IMR-90 (cell line): ENCODE measurements at regions not wholly inside any gene's neighbourhood (a gene's known extent, or its start where the extent isn't known, plus 50 kb on each side); places are given as distances from the start of the nearest gene placed in this dataset.

Experiments used
- ATAC-seq: fragments of 200-7000 bp; cut with Tn5 transposase; 2 replicates; pipeline ENCODE4 v1.9.1; 2020; ENCODE audit warnings: low read depth, mild to moderate bottlenecking, moderate library complexity
- BruUV-seq: library from RNA; stranded (reverse); fragments of 400-500 nt; replicated peaks from 2 replicates; lab custom pipeline; 2021; lab: Mats Ljungman, UMichigan
- CTCF ChIA-PET: fragments of 300-600 bp; formaldehyde crosslinking; extraction: SDS; loops from one replicate; lab custom pipeline; 2021; ENCODE audit warnings: antibody characterized with exemption; lab: Yijun Ruan, JAX
- POLR2A ChIA-PET: fragments of 300-600 bp; sonication (Branson Sonifier 250); formaldehyde crosslinking; loops from one replicate; lab custom pipeline; 2022; ENCODE audit warnings: antibody characterized with exemption; ENCODE audit not compliant: unreplicated experiment; lab: Charles Lee
- DNase-seq: peaks from one replicate; pipeline ENCODE4 v3.0.0; 2013
- H2AFZ ChIP-seq: replicated peaks from 2 replicates; pipeline ENCODE3; 2013; ENCODE audit warnings: low read length, mild to moderate bottlenecking; ENCODE audit not compliant: poor library complexity
- H2AK5ac ChIP-seq: 2 replicates; pipeline ENCODE4 v1.6.1; 2013; ENCODE audit warnings: low read depth, low read length, inconsistent platforms
- H2AK9ac ChIP-seq: replicated peaks from 2 replicates; pipeline ENCODE3; 2013; ENCODE audit warnings: mild to moderate bottlenecking, low read depth, low read length, moderate library complexity; ENCODE audit not compliant: poor library complexity
- H2BK120ac ChIP-seq: 2 replicates; pipeline ENCODE4 v1.6.1; 2013; ENCODE audit warnings: low read depth, low read length, inconsistent platforms
- H2BK15ac ChIP-seq: 3 replicates; pipeline ENCODE4 v1.6.1; 2013; ENCODE audit warnings: low read depth, low read length, inconsistent platforms
- H2BK20ac ChIP-seq: 2 replicates; pipeline ENCODE4 v1.6.1; 2013; ENCODE audit warnings: low read depth, mild to moderate bottlenecking, inconsistent platforms, low read length, moderate library complexity
- H2BK5ac ChIP-seq: 2 replicates; pipeline ENCODE4 v1.6.1; 2013; ENCODE audit warnings: mild to moderate bottlenecking, low read depth, low read length, inconsistent platforms; ENCODE audit not compliant: poor library complexity, severe bottlenecking
- H3K14ac ChIP-seq: replicated peaks from 2 replicates; pipeline ENCODE4 v1.6.1; 2013; ENCODE audit warnings: low read depth, low read length, inconsistent platforms
- H3K18ac ChIP-seq: 2 replicates; pipeline ENCODE4 v1.6.1; 2013; ENCODE audit warnings: low read depth, low read length, control low read depth
- H3K23ac ChIP-seq: 2 replicates; pipeline ENCODE4 v1.6.1; 2013; ENCODE audit warnings: low read depth, low read length, inconsistent platforms
- H3K27ac ChIP-seq: 2 replicates; pipeline ENCODE4 v1.5.1; 2013; ENCODE audit warnings: mild to moderate bottlenecking, control low read depth, low read length; ENCODE audit not compliant: insufficient read depth
- H3K27me3 ChIP-seq: 2 replicates; pipeline ENCODE4 v1.6.1; 2013; ENCODE audit warnings: low read length; ENCODE audit not compliant: control insufficient read depth, insufficient read depth
- H3K36me3 ChIP-seq: 2 replicates; pipeline ENCODE4 v1.6.1; 2013; ENCODE audit warnings: low read length, mixed read lengths; ENCODE audit not compliant: control insufficient read depth, insufficient read depth
- H3K4ac ChIP-seq: 2 replicates; pipeline ENCODE4 v1.6.1; 2013; ENCODE audit warnings: low read depth, low read length, inconsistent platforms
- H3K4me1 ChIP-seq: 2 replicates; pipeline ENCODE4 v1.6.1; 2013; ENCODE audit warnings: low read length, mixed read lengths; ENCODE audit not compliant: control insufficient read depth, insufficient read depth
- H3K4me2 ChIP-seq: 2 replicates; pipeline ENCODE4 v1.6.1; 2013; ENCODE audit warnings: low read depth, mild to moderate bottlenecking, control low read depth, low read length, moderate library complexity
- H3K4me3 ChIP-seq: 2 replicates; pipeline ENCODE4 v1.5.1; 2013; ENCODE audit warnings: low read depth, mild to moderate bottlenecking, control low read depth, low read length, moderate library complexity; ENCODE audit not compliant: insufficient read depth
- H3K56ac ChIP-seq: 2 replicates; pipeline ENCODE4 v1.6.1; 2013; ENCODE audit warnings: low read length, inconsistent platforms; ENCODE audit not compliant: insufficient read depth; ENCODE audit errors: extremely low read depth
- H3K79me1 ChIP-seq, 2 experiments: 2 replicates each; pipeline ENCODE4 v1.6.1; 2013; ENCODE audit warnings: low read length in 2 of 2, inconsistent platforms in 1 of 2, low read depth in 1 of 2
- H3K9ac ChIP-seq: 2 replicates; pipeline ENCODE4 v1.6.1; 2013; ENCODE audit warnings: low read depth, low read length, control low read depth
- H3K9me1 ChIP-seq: 2 replicates; pipeline ENCODE4 v1.6.1; 2013; ENCODE audit warnings: low read length, inconsistent platforms; ENCODE audit not compliant: insufficient read depth
- H3K9me3 ChIP-seq: 2 replicates; pipeline ENCODE4 v1.6.1; 2013; ENCODE audit warnings: low read length; ENCODE audit not compliant: control insufficient read depth, insufficient read depth
- H4K20me1 ChIP-seq: 2 replicates; pipeline ENCODE4 v1.6.1; 2013; ENCODE audit warnings: low read length, inconsistent platforms; ENCODE audit not compliant: insufficient read depth
- H4K5ac ChIP-seq: 2 replicates; pipeline ENCODE4 v1.6.1; 2013; ENCODE audit warnings: mild to moderate bottlenecking, low read depth, low read length, control low read depth
- H4K8ac ChIP-seq, 2 experiments: 2 replicates each; pipeline ENCODE4 v1.6.1; 2013; ENCODE audit warnings: low read depth in 2 of 2, low read length in 2 of 2, control low read depth in 1 of 2, inconsistent platforms in 1 of 2
- H4K91ac ChIP-seq: 2 replicates; pipeline ENCODE4 v1.6.1; 2013; ENCODE audit warnings: low read depth, low read length, inconsistent platforms; ENCODE audit not compliant: insufficient read depth
- BHLHE40 ChIP-seq: fragments of 150-350 bp; IDR thresholded peaks from 2 replicates; pipeline ENCODE4 v1.6.1; 2016; ENCODE audit warnings: mild to moderate bottlenecking, low read depth, low read length
- CEBPB ChIP-seq: IDR thresholded peaks from 2 replicates; pipeline ENCODE4 v1.6.1; 2012; ENCODE audit warnings: low read depth, low read length, improper control_type of control experiment
- CHD1 ChIP-seq: IDR thresholded peaks from 2 replicates; pipeline ENCODE4 v1.6.1; 2012; ENCODE audit warnings: low read depth, low read length, improper control_type of control experiment
- CTCF ChIP-seq: conservative IDR thresholded peaks from 2 replicates; pipeline ENCODE4 v1.5.1; 2012; ENCODE audit warnings: mild to moderate bottlenecking, low read depth, low read length, improper control_type of control experiment
- FOS ChIP-seq: fragments of 150-350 bp; IDR thresholded peaks from 2 replicates; pipeline ENCODE4 v1.6.1; 2016; ENCODE audit warnings: low read depth, low read length
- MAFK ChIP-seq: IDR thresholded peaks from 2 replicates; pipeline ENCODE4 v1.6.1; 2012; ENCODE audit warnings: low read depth, low read length, improper control_type of control experiment
- MAZ ChIP-seq: IDR thresholded peaks from 2 replicates; pipeline ENCODE4 v1.6.1; 2012; ENCODE audit warnings: low read depth, mild to moderate bottlenecking, low read length, improper control_type of control experiment, moderate library complexity, borderline replicate concordance
- MXI1 ChIP-seq: IDR thresholded peaks from 2 replicates; pipeline ENCODE4 v1.6.1; 2012; ENCODE audit warnings: low read depth, mild to moderate bottlenecking, low read length, moderate library complexity, borderline replicate concordance
- NFE2L2 ChIP-seq: fragments of 150-350 bp; IDR thresholded peaks from 2 replicates; pipeline ENCODE4 v1.6.1; 2016; ENCODE audit warnings: low read depth, mild to moderate bottlenecking, low read length
- POLR2A ChIP-seq: IDR thresholded peaks from 2 replicates; pipeline ENCODE4 v1.6.1; 2012; ENCODE audit warnings: mild to moderate bottlenecking, low read depth, low read length
- RAD21 ChIP-seq: IDR thresholded peaks from 2 replicates; pipeline ENCODE4 v1.6.1; 2012; ENCODE audit warnings: low read length, improper control_type of control experiment
- RCOR1 ChIP-seq: IDR thresholded peaks from 2 replicates; pipeline ENCODE4 v1.6.1; 2012; ENCODE audit warnings: mild to moderate bottlenecking, low read length, improper control_type of control experiment; ENCODE audit not compliant: insufficient replicate concordance
- RFX5 ChIP-seq: IDR thresholded peaks from 2 replicates; pipeline ENCODE4 v1.8.0; 2012; ENCODE audit warnings: low read depth, mild to moderate bottlenecking, low read length, moderate library complexity
- SMC3 ChIP-seq: fragments of 150-350 bp; IDR thresholded peaks from 2 replicates; pipeline ENCODE4 v1.6.1; 2016; ENCODE audit warnings: low read depth, mild to moderate bottlenecking, antibody characterized with exemption, low read length, moderate library complexity
- USF2 ChIP-seq: fragments of 150-350 bp; IDR thresholded peaks from 2 replicates; pipeline ENCODE4 v1.6.1; 2017; ENCODE audit warnings: mild to moderate bottlenecking, antibody characterized with exemption, low read length, low read depth
- WGBS, 2 experiments: methylation state at CpG; one replicate each; pipeline versions ENCODE4 v1.1.5 to v1.1.7; 2013; ENCODE audit warnings: missing lambda C conversion rate in 2 of 2; ENCODE audit not compliant: insufficient read length in 1 of 2; ENCODE audit errors: extremely low coverage in 2 of 2; 5-methylcytosine and 5-hydroxymethylcytosine counted together
- dilution Hi-C: fragments of 300-500 bp; cut with HindIII; formaldehyde crosslinking; loops from one replicate; pipeline ENCODE4 v1.14.3; 2018; ENCODE audit warnings: low sequenced_read_pairs; ENCODE audit not compliant: unreplicated experiment
- in situ Hi-C: fragments of 300-500 bp; cut with MboI; formaldehyde crosslinking; loops from 3 replicates; pipeline ENCODE4 v1.14.3; 2019; ENCODE audit warnings: low sequenced_read_pairs, inconsistent platforms, mixed read lengths
- intact Hi-C: fragments of 100-400 bp; cut with micrococcal nuclease; formaldehyde crosslinking; loops from 2 replicates; pipeline ENCODE4 v1.10.0; 2022
- TF ChIP-seq, protein P1 (sequence below): fragments of 150-350 bp; IDR thresholded peaks from 2 replicates; pipeline ENCODE4 v1.6.1; 2016; ENCODE audit warnings: low read depth, mild to moderate bottlenecking, low read length, moderate library complexity, borderline replicate concordance

DNA sequence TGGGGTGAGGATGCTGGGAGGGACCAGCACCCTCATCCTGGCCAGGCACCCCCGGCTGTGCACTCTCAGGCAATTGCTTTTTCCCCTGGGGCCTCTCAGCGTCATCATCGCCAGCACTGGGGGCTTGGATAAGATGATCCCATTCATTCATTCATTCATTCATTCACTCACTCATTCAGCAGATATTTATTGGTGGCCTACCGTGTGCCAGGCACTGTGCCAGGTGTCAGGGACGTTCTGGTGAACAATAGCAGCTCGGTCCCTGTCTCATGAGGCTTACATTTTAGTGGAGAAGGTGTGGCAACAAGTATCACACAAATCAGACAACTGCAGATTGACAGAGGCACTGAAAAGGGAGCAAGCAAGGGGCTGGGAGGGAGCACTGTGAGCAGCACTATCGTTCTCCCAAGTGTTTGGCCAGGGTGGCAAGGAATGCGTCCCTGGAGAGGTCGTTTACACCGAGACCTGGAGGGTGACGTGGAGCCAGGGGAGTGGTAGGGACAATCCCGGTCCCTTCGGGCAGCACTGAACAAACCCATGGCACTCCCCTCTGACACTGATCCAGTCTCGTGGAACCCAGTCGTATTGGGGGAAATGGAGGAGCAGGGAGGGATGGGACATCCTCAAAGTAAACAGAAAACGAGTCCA is 124.1 kb downstream of the PAPOLA start:
- H3K27me3 ChIP-seq = no peaks in the 10 kb centered on the region; the same call in none of the 2 replicates
- H4K91ac ChIP-seq = no peak overlapping the region
- H3K4me1 ChIP-seq = no peaks in the 10 kb centered on the region
- no peak overlapping the region for H3K56ac ChIP-seq
- no peak overlapping the region for H2BK15ac ChIP-seq
- H4K8ac ChIP-seq = no peak overlapping the region
- H2BK5ac ChIP-seq = no peak overlapping the region
- TF ChIP-seq CTCF = no peak
- no peak for TF ChIP-seq MXI1
- no peak for TF ChIP-seq RAD21
- TF ChIP-seq, protein P1, sequence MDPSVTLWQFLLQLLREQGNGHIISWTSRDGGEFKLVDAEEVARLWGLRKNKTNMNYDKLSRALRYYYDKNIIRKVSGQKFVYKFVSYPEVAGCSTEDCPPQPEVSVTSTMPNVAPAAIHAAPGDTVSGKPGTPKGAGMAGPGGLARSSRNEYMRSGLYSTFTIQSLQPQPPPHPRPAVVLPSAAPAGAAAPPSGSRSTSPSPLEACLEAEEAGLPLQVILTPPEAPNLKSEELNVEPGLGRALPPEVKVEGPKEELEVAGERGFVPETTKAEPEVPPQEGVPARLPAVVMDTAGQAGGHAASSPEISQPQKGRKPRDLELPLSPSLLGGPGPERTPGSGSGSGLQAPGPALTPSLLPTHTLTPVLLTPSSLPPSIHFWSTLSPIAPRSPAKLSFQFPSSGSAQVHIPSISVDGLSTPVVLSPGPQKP = no peak
- TF ChIP-seq FOS = no peak
- TF ChIP-seq RCOR1 = no peak
- TF ChIP-seq CEBPB = no peak
- TF ChIP-seq MAFK = no peak
- TF ChIP-seq POLR2A = no peak
- TF ChIP-seq USF2 = no peak
- no peak for TF ChIP-seq RFX5
- TF ChIP-seq CHD1 = no peak
- no peak for TF ChIP-seq MAZ
- TF ChIP-seq NFE2L2 = no peak
- no peak for TF ChIP-seq BHLHE40
- no peak for TF ChIP-seq SMC3
- no peak overlapping the region for H3K9ac ChIP-seq
- no peak overlapping the region for H2AFZ ChIP-seq
- BruUV-seq = no TSS peak
- DNase-seq (no peak), ATAC-seq (no peak)
- no peaks in the 10 kb centered on the region for H3K9me1 ChIP-seq
- no peak overlapping the region for H3K27ac ChIP-seq
- CTCF ChIA-PET = no interaction called here
- H3K23ac ChIP-seq = no peak overlapping the region
- no peak overlapping the region for H2AK5ac ChIP-seq
- no peak overlapping the region for H3K4me3 ChIP-seq
- 45% methylated on average over 3 of the region's 16 CpGs; no CpG with 5 or more reads in 1 of the 2 experiments for WGBS, 2 experiments
- H2BK120ac ChIP-seq = no peak overlapping the region
- in situ Hi-C loops (no loop called here), intact Hi-C loops (no loop called here), dilution Hi-C loops (no loop called here)
- H3K4ac ChIP-seq = no peak overlapping the region
- no peaks in the 10 kb centered on the region for H3K36me3 ChIP-seq
- H4K5ac ChIP-seq = no peak overlapping the region
- H3K79me1 ChIP-seq = no peaks in the 10 kb centered on the region
- H3K18ac ChIP-seq = no peak overlapping the region
- no peaks in the 10 kb centered on the region for H4K20me1 ChIP-seq
- no peak overlapping the region for H3K14ac ChIP-seq
- H3K4me2 ChIP-seq = no peak overlapping the region
- H3K9me3 ChIP-seq = no peaks in the 10 kb centered on the region
- POLR2A ChIA-PET = no interaction called here
- H2BK20ac ChIP-seq = no peak overlapping the region
- H2AK9ac ChIP-seq = no peak overlapping the region
